ENCODE measurements at regions not wholly inside any gene's neighbourhood (a gene's known extent, or its start where the extent isn't known, plus 50 kb on each side); places are given as distances from the start of the nearest gene placed in this dataset.

GRCh38 chr21:24514081-24514733, 1093.1 kb downstream of the MRPL39 start:
- TF ChIP-seq CTCF (IDR thresholded peaks at IDR 0.05) (peak in 2 of 4 experiments; percentile 13 to 52), POLR2A (IDR thresholded peaks at IDR 0.05) (no peak)
